ENCODE measurements at regions not wholly inside any gene's neighbourhood (a gene's known extent, or its start where the extent isn't known, plus 50 kb on each side); places are given as distances from the start of the nearest gene placed in this dataset.

GRCh38 chr18:35835366-35835765 lies 137.1 kb upstream of the RMP24 start:
- in situ Hi-C loops (cut with MboI): no loop called here
- intact Hi-C loops (cut with micrococcal nuclease; ENCODE audit: unreplicated experiment): no loop called here
- Histone ChIP-seq H3K9ac (ENCODE audit: control insufficient read depth, insufficient read depth, low read length) (no peak overlapping the region), H3K27me3 (replicated peaks in 1 of 2; ENCODE audit: control insufficient read depth in 2 of 2, insufficient read depth in 2 of 2, low read length in 1 of 2) (no peaks in the 10 kb centered on the region), H3K4me1 (ENCODE audit: control insufficient read depth, insufficient read depth, low read length) (peaks cover 18% of the 10 kb centered on the region), H3K9me3 (replicated peaks; ENCODE audit: control insufficient read depth, insufficient read depth, low read length) (peaks cover 12% of the 10 kb centered on the region), H4K20me1 (ENCODE audit: control insufficient read depth, insufficient read depth) (no peaks in the 10 kb centered on the region), H3K36me3 (ENCODE audit: control insufficient read depth in 2 of 2, insufficient read depth in 2 of 2, low read length in 1 of 2) (no peaks in the 10 kb centered on the region), H3K27ac (ENCODE audit: control insufficient read depth, insufficient read depth) (no peak overlapping the region; the same call in 1 of the 2 replicates), H3K4me3 (no peak overlapping the region), H3K4me2 (ENCODE audit: control insufficient read depth, insufficient read depth) (peak overlapping the region; percentile 54; the same call in 1 of the 2 replicates), H3K79me2 (ENCODE audit: control insufficient read depth, insufficient read depth, low read length) (no peaks in the 10 kb centered on the region), H2AFZ (ENCODE audit: control insufficient read depth, low read depth, low read length) (no peak overlapping the region)
- ChIA-PET RAD21 (ENCODE audit: unreplicated experiment) (interaction anchor here (0.9 kb wide), 1 partner anchor 357 kb away, joined by 3 read pairs; no protein-coding TSS in a partner anchor), SMC1A (ENCODE audit: uncharacterized antibody, unreplicated experiment) (interaction anchor here (1.1 to 1.9 kb wide), 4 partner anchors 16 to 37 kb away, joined by 3 to 8 read pairs (median 6); no protein-coding TSS in a partner anchor), POLR2A (interaction anchor here (1.7 kb wide), 1 partner anchor 26 kb away, joined by 5 read pairs; no protein-coding TSS in a partner anchor), CTCF (interaction anchor here (1.0 to 1.1 kb wide), 2 partner anchors 449 to 606 kb away, joined by 3 read pairs; no protein-coding TSS in a partner anchor)
- TF ChIP-seq NBN (IDR thresholded peaks at IDR 0.05) (no peak), TARDBP (IDR thresholded peaks at IDR 0.05; ENCODE audit: borderline replicate concordance) (no peak), STAT1 (conservative IDR thresholded peaks at IDR 0.05) (no peak), JUND (IDR thresholded peaks at IDR 0.05; ENCODE audit: low read depth, low read length) (no peak), YBX1 (IDR thresholded peaks at IDR 0.05) (no peak), IKZF2 (IDR thresholded peaks at IDR 0.05) (no peak), ZNF592 (IDR thresholded peaks at IDR 0.05) (no peak), RAD51 (IDR thresholded peaks at IDR 0.05) (no peak), ATF3 (IDR thresholded peaks at IDR 0.05; ENCODE audit: borderline replicate concordance, extremely low read depth, low read depth, low read length) (no peak), ZBED1 (IDR thresholded peaks at IDR 0.05; ENCODE audit: borderline replicate concordance) (no peak)
- no TSS peak for BruUV-seq (replicated peaks)
- no peak for FAIRE-seq
- 33% methylated on average over 2 of the region's 2 CpGs for WGBS (ENCODE audit: insufficient coverage, insufficient replicate concordance, low lambda C conversion rate, missing lambda C conversion rate)
- no peak for DNase-seq (ENCODE audit: low read depth, low spot score)
- ATAC-seq: no peak
